WTC11 (cell line): ENCODE measurements at regions not wholly inside any gene's neighbourhood (a gene's known extent, or its start where the extent isn't known, plus 50 kb on each side); places are given as distances from the start of the nearest gene placed in this dataset.

ENCODE experiments used
- IRF2 ChIP-seq: sonication (generic); formaldehyde crosslinking; IDR thresholded peaks from 2 replicates; pipeline ENCODE4 v1.8.0; 2022; ENCODE audit warnings: low read depth, missing genetic modification reagents, borderline replicate concordance
- ZNF232 ChIP-seq: sonication (generic); formaldehyde crosslinking; IDR thresholded peaks from 2 replicates; pipeline ENCODE4 v1.8.0; 2022; ENCODE audit warnings: mild to moderate bottlenecking, missing genetic modification reagents
- TF ChIP-seq, protein P1 (sequence below): fragments of 200-600 bp; IDR thresholded peaks from 2 replicates; pipeline ENCODE4 v1.8.0; 2022; ENCODE audit warnings: antibody characterized with exemption
- TF ChIP-seq, protein P2 (sequence below): sonication (generic); formaldehyde crosslinking; IDR thresholded peaks from 2 replicates; pipeline ENCODE4 v1.8.0; 2022; ENCODE audit warnings: missing genetic modification reagents

DNA sequence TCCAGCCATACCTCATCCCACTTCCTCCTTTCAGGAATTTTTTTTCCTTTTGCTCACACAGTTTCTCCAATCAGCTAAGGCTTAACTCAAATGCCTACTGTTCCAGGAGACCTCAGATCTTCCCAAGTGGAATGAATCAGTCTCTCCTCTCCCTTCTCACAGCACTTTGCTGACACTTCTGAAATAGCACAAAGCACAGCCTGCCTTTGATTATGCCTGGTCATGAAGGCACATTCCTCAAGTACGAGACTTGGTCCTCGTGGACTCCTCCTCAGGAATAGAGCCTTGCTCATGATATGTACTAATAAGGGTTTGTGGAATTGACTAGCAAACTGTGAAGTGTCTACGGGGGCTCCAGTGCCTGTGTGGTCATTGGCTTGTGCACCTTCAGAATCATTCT lies 176.7 kb upstream of the TENM4 start:
- TF ChIP-seq, protein P1, sequence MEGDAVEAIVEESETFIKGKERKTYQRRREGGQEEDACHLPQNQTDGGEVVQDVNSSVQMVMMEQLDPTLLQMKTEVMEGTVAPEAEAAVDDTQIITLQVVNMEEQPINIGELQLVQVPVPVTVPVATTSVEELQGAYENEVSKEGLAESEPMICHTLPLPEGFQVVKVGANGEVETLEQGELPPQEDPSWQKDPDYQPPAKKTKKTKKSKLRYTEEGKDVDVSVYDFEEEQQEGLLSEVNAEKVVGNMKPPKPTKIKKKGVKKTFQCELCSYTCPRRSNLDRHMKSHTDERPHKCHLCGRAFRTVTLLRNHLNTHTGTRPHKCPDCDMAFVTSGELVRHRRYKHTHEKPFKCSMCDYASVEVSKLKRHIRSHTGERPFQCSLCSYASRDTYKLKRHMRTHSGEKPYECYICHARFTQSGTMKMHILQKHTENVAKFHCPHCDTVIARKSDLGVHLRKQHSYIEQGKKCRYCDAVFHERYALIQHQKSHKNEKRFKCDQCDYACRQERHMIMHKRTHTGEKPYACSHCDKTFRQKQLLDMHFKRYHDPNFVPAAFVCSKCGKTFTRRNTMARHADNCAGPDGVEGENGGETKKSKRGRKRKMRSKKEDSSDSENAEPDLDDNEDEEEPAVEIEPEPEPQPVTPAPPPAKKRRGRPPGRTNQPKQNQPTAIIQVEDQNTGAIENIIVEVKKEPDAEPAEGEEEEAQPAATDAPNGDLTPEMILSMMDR = no peak
- TF ChIP-seq, protein P2, sequence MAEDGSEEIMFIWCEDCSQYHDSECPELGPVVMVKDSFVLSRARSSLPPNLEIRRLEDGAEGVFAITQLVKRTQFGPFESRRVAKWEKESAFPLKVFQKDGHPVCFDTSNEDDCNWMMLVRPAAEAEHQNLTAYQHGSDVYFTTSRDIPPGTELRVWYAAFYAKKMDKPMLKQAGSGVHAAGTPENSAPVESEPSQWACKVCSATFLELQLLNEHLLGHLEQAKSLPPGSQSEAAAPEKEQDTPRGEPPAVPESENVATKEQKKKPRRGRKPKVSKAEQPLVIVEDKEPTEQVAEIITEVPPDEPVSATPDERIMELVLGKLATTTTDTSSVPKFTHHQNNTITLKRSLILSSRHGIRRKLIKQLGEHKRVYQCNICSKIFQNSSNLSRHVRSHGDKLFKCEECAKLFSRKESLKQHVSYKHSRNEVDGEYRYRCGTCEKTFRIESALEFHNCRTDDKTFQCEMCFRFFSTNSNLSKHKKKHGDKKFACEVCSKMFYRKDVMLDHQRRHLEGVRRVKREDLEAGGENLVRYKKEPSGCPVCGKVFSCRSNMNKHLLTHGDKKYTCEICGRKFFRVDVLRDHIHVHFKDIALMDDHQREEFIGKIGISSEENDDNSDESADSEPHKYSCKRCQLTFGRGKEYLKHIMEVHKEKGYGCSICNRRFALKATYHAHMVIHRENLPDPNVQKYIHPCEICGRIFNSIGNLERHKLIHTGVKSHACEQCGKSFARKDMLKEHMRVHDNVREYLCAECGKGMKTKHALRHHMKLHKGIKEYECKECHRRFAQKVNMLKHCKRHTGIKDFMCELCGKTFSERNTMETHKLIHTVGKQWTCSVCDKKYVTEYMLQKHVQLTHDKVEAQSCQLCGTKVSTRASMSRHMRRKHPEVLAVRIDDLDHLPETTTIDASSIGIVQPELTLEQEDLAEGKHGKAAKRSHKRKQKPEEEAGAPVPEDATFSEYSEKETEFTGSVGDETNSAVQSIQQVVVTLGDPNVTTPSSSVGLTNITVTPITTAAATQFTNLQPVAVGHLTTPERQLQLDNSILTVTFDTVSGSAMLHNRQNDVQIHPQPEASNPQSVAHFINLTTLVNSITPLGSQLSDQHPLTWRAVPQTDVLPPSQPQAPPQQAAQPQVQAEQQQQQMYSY = no peak
- TF ChIP-seq IRF2 (CRISPR knock-in tag) = no peak
- no peak for TF ChIP-seq ZNF232
